ENCODE measurements at regions not wholly inside any gene's neighbourhood (a gene's known extent, or its start where the extent isn't known, plus 50 kb on each side); places are given as distances from the start of the nearest gene placed in this dataset.

GRCh38 chr4:14581741-14582140, 420.5 kb upstream of the CPEB2 start:
- ChIA-PET POLR2A (ENCODE audit: partially characterized antibody) (no interaction called here), CTCF (ENCODE audit: partially characterized antibody) (interaction anchor here (1.4 kb wide), 1 partner anchor 927 kb away, joined by 3 read pairs; no protein-coding TSS in a partner anchor)
- Histone ChIP-seq H3K23me2 (ENCODE audit: low read depth, low read length) (no peaks in the 10 kb centered on the region), H3K9me3 (ENCODE audit: insufficient read depth in 2 of 2, low read depth in 1 of 2, low read length in 1 of 2) (no peaks in the 10 kb centered on the region), H2BK15ac (ENCODE audit: low read length) (no peak overlapping the region), H4K91ac (replicated peaks; ENCODE audit: insufficient read length, low read length) (no peak overlapping the region), H3K36me3 (ENCODE audit: control insufficient read depth in 2 of 4, insufficient read depth in 4 of 4, low read length in 3 of 4) (no peaks in the 10 kb centered on the region), H3K18ac (ENCODE audit: extremely low read depth, low read length) (no peak overlapping the region), H3K27ac (ENCODE audit: low read depth, low read length) (no peak overlapping the region), H3K4me1 (replicated peaks in 1 of 4; ENCODE audit: control insufficient read depth in 3 of 4, insufficient read depth in 4 of 4, low read length in 3 of 4) (no peaks in the 10 kb centered on the region), H3K23ac (ENCODE audit: insufficient read length) (no peak overlapping the region), H4K8ac (ENCODE audit: extremely low read depth, insufficient read depth, low read length) (no peak overlapping the region), H4K5ac (ENCODE audit: insufficient read length, low read depth, low read length) (no peak overlapping the region), H3K9ac (replicated peaks in 1 of 4; ENCODE audit: extremely low read depth in 1 of 4, low read depth in 3 of 4, low read length in 3 of 4) (no peak overlapping the region), H2BK120ac (replicated peaks; ENCODE audit: low read depth, low read length) (no peak overlapping the region), H3K4me2 (ENCODE audit: insufficient read depth in 1 of 2, low read depth in 2 of 2, low read length in 2 of 2) (no peak overlapping the region), H2AFZ (ENCODE audit: low read length) (no peak overlapping the region), H2BK12ac (ENCODE audit: low read depth, low read length) (no peak overlapping the region), H2BK5ac (ENCODE audit: low read depth, low read length) (no peak overlapping the region), H3K56ac (replicated peaks; ENCODE audit: insufficient read length, low read depth, low read length) (no peak overlapping the region), H3K79me1 (ENCODE audit: low read depth, low read length) (no peaks in the 10 kb centered on the region), H3K14ac (ENCODE audit: insufficient read length) (no peak overlapping the region), H3K79me2 (ENCODE audit: control insufficient read depth in 1 of 2, insufficient read depth in 2 of 2, low read length in 2 of 2) (no peaks in the 10 kb centered on the region), H3K27me3 (replicated peaks in 1 of 4; ENCODE audit: control insufficient read depth in 3 of 4, extremely low read depth in 1 of 4, insufficient read depth in 3 of 4, low read length in 3 of 4) (no peaks in the 10 kb centered on the region), H3K4ac (replicated peaks; ENCODE audit: insufficient read length, low read depth, low read length) (no peak overlapping the region), H2BK20ac (ENCODE audit: low read length) (no peak overlapping the region), H4K20me1 (replicated peaks in 1 of 2; ENCODE audit: control insufficient read depth in 1 of 2, insufficient read depth in 2 of 2, low read length in 2 of 2) (no peaks in the 10 kb centered on the region), H2AK5ac (ENCODE audit: low read depth, low read length) (no peak overlapping the region), H3K4me3 (ENCODE audit: extremely low read depth in 1 of 4, insufficient read depth in 2 of 4, low read depth in 3 of 4, low read length in 4 of 4) (no peak overlapping the region)
- TF ChIP-seq EZH2 (IDR thresholded peaks at IDR 0.05; ENCODE audit: low read depth, low read length, severe bottlenecking) (no peak), RAD21 (IDR thresholded peaks at IDR 0.05 in 1 of 2, conservative IDR thresholded peaks at IDR 0.05 in 1 of 2; ENCODE audit: low read depth in 2 of 2, low read length in 2 of 2) (no peak)
- 70% methylated on average over 3 of the region's 3 CpGs; no CpG with 5 or more reads in 1 of the 2 experiments for WGBS, 2 experiments (ENCODE audit: extremely low coverage in 1 of 2, insufficient coverage in 1 of 2, insufficient read length in 1 of 2, insufficient replicate concordance in 2 of 2, low coverage in 1 of 2, low lambda C conversion rate in 2 of 2, missing lambda C conversion rate in 1 of 2)
- DNase-seq (ENCODE audit: low read depth in 1 of 2, low spot score in 2 of 2), result no peak
- no peak for FAIRE-seq

Measured in H1 (cell line).